ENCODE measurements at regions not wholly inside any gene's neighbourhood (a gene's known extent, or its start where the extent isn't known, plus 50 kb on each side); places are given as distances from the start of the nearest gene placed in this dataset.

DNA sequence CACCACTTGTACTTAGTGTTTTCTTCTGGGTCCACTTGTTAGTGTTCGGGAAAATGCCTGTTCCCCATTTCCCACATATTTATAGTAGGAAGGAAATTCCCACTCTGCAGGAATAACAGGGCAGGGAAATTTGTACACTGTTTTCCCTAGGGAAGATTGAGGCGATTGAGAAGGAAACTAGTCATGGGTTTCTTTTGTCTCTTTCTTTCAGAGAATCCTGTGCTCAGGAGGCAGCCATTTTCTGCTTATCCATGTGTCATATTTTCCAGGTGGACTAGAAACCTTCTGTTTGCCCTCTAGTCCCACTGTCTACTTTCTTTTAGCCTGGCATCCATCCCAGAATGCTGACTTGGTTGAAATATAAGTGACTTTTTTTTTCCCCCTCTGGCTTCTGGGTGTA lies 299.1 kb upstream of the ANKRD50 start:
- TF ChIP-seq CHD1 (IDR thresholded peaks at IDR 0.05; ENCODE audit: low read depth, low read length) (no peak), PAX8 (IDR thresholded peaks at IDR 0.05) (no peak), RELA (IDR thresholded peaks at IDR 0.05; ENCODE audit: borderline replicate concordance, partially characterized antibody) (no peak), POLR2AphosphoS5 (IDR thresholded peaks at IDR 0.05; ENCODE audit: low read length) (no peak), EGR1 (IDR thresholded peaks at IDR 0.05; ENCODE audit: borderline replicate concordance in 1 of 2, low read depth in 2 of 2, low read length in 2 of 2) (no peak), SRF (IDR thresholded peaks at IDR 0.05; ENCODE audit: low read depth in 2 of 2, low read length in 2 of 2) (no peak), STAT3 (IDR thresholded peaks at IDR 0.05; ENCODE audit: low read depth, low read length) (no peak), ASH2L (IDR thresholded peaks at IDR 0.05; ENCODE audit: borderline replicate concordance, low read depth) (no peak), SMAD5 (IDR thresholded peaks at IDR 0.05; ENCODE audit: low read depth) (no peak), ZNF217 (IDR thresholded peaks at IDR 0.05) (no peak), NFYA (IDR thresholded peaks at IDR 0.05; ENCODE audit: borderline replicate concordance, low read depth, low read length) (no peak), SREBF1 (IDR thresholded peaks at IDR 0.05; ENCODE audit: low read length) (no peak)
- TF ChIP-seq, protein P1, sequence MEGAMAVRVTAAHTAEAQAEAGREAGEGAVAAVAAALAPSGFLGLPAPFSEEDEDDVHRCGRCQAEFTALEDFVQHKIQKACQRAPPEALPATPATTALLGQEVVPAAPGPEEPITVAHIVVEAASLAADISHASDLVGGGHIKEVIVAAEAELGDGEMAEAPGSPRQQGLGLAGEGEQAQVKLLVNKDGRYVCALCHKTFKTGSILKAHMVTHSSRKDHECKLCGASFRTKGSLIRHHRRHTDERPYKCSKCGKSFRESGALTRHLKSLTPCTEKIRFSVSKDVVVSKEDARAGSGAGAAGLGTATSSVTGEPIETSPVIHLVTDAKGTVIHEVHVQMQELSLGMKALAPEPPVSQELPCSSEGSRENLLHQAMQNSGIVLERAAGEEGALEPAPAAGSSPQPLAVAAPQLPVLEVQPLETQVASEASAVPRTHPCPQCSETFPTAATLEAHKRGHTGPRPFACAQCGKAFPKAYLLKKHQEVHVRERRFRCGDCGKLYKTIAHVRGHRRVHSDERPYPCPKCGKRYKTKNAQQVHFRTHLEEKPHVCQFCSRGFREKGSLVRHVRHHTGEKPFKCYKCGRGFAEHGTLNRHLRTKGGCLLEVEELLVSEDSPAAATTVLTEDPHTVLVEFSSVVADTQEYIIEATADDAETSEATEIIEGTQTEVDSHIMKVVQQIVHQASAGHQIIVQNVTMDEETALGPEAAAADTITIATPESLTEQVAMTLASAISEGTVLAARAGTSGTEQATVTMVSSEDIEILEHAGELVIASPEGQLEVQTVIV (IDR thresholded peaks at IDR 0.05; ENCODE audit: borderline replicate concordance, partially characterized antibody) = no peak
- FAIRE-seq (no peak), ATAC-seq (no peak), DNase-seq (ENCODE audit: low read depth, low spot score) (no peak)
- no peak overlapping the region for H3K4me2 ChIP-seq (ENCODE audit: control insufficient read depth, insufficient read depth)
- intact Hi-C loops (cut with micrococcal nuclease; ENCODE audit: unreplicated experiment) (no loop called here), in situ Hi-C loops (cut with MboI) (no loop called here)
- SMC1A ChIA-PET (ENCODE audit: uncharacterized antibody, unreplicated experiment) = interaction anchor here (1.9 kb wide), 1 partner anchor 12 kb away, joined by 6 read pairs; no protein-coding TSS in a partner anchor
- no peaks in the 10 kb centered on the region for H3K27me3 ChIP-seq (replicated peaks in 1 of 2; ENCODE audit: control insufficient read depth in 2 of 2, insufficient read depth in 2 of 2, low read length in 1 of 2)
- no peaks in the 10 kb centered on the region for H3K9me3 ChIP-seq (replicated peaks; ENCODE audit: control insufficient read depth, insufficient read depth, low read length)
- H3K36me3 ChIP-seq (ENCODE audit: control insufficient read depth in 2 of 2, insufficient read depth in 2 of 2, low read length in 1 of 2) = no peaks in the 10 kb centered on the region
- no peak overlapping the region for H3K27ac ChIP-seq (ENCODE audit: control insufficient read depth, insufficient read depth)
- no peak overlapping the region for H3K4me3 ChIP-seq
- no peaks in the 10 kb centered on the region for H3K4me1 ChIP-seq (ENCODE audit: control insufficient read depth, insufficient read depth, low read length)
- CTCF ChIA-PET = no interaction called here
- 0% methylated on average over 2 of the region's 2 CpGs for WGBS (ENCODE audit: insufficient coverage, insufficient replicate concordance, low lambda C conversion rate, missing lambda C conversion rate)
- no peaks in the 10 kb centered on the region for H3K79me2 ChIP-seq (ENCODE audit: control insufficient read depth, insufficient read depth, low read length)
- no TSS peak for BruUV-seq (replicated peaks)
- no peaks in the 10 kb centered on the region for H4K20me1 ChIP-seq (ENCODE audit: control insufficient read depth, insufficient read depth)
- no peak overlapping the region for H2AFZ ChIP-seq (ENCODE audit: control insufficient read depth, low read depth, low read length)
- RAD21 ChIA-PET (ENCODE audit: unreplicated experiment) = no interaction called here
- no peak overlapping the region for H3K9ac ChIP-seq (ENCODE audit: control insufficient read depth, insufficient read depth, low read length)
- POLR2A ChIA-PET = no interaction called here

Data from GM12878 (cell line).